Right cardiac atrium (tissue), 5 donors: ENCODE measurements at regions not wholly inside any gene's neighbourhood (a gene's known extent, or its start where the extent isn't known, plus 50 kb on each side); places are given as distances from the start of the nearest gene placed in this dataset.
"Not testable (repeated sequence)": the region's sequence is repeated elsewhere in the genome, so short reads cannot be mapped to it uniquely, and the experiment has no call there.

Source experiments
- ATAC-seq, 2 donors: fragments of 200-7000 bp; cut with Tn5 transposase; one replicate each; pipeline versions ENCODE4 v1.8.0 to v1.9.1; 2020; ENCODE audit warnings: moderate library complexity in 2 of 2, mild to moderate bottlenecking in 1 of 2
- DNase-seq, 3 donors: peaks; one replicate each; pipeline ENCODE4 v3.0.0-alpha.2; 2020
- H3K27ac ChIP-seq: one replicate; pipeline ENCODE4 v1.5.1; 2013; ENCODE audit warnings: mild to moderate bottlenecking, low read length, control low read depth, moderate library complexity
- H3K27me3 ChIP-seq: one replicate; pipeline ENCODE4 v1.6.1; 2013; ENCODE audit not compliant: control insufficient read depth, insufficient read depth
- H3K4me1 ChIP-seq: one replicate; pipeline ENCODE4 v1.6.1; 2013; ENCODE audit warnings: low read length; ENCODE audit not compliant: control insufficient read depth, insufficient read depth
- H3K4me3 ChIP-seq: one replicate; pipeline ENCODE4 v1.5.1; 2013; ENCODE audit warnings: low read length, control low read depth
- H3K9me3 ChIP-seq: one replicate; pipeline ENCODE4 v1.6.1; 2013; ENCODE audit warnings: low read length; ENCODE audit not compliant: control insufficient read depth
- WGBS: extraction: QIAGEN DNeasy Blood & Tissue Kit; methylation state at CpG from one replicate; pipeline ENCODE4 v1.1.7; 2013; 5-methylcytosine and 5-hydroxymethylcytosine counted together
- intact Hi-C, 4 donors: fragments of 100-400 bp; cut with DNase I; formaldehyde crosslinking; loops; one replicate each; pipeline versions ENCODE4 v1.11.0 to v1.14.0; 2022 to 2023
- donor health status: healthy with polysubstance abuse.
- donor health status: DM: no; HTN: yes; CAD: no.
- donor health status: DM: no; HTN: no; CAD: no.
- donor health status: DM: no; HTN: yes; CAD: no; lungs with severe emphysema.
- donor health status: DM: yes; HTN: yes; CAD: no.

DNA sequence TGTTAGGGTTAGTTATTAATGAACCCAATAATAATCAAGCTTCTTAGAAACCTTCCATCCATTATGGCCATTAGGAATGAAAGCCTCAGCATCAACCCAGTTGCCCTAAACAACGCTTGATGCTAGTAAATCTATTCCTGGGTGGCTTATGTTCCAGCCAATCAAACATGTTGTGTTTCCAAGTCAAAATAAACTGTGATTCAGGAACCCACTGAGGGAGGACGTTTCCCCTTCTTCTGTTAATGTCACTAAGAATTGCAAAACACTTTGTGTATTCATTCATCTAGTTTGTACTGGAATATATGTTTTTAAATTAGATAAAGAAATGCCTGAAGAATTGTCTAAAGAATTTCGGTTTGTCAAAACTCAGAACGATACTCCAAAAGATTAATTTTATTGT lies 142.5 kb upstream of the MSX2 start:
- 56% methylated on average over 4 of the region's 4 CpGs for WGBS
- Histone ChIP-seq H3K4me1 (no peaks in the 10 kb centered on the region), H3K27ac (no peak overlapping the region), H3K9me3 (no peaks in the 10 kb centered on the region), H3K27me3 (no peaks in the 10 kb centered on the region), H3K4me3 (no peak overlapping the region)
- ATAC-seq (no peak), DNase-seq (no peak)
- intact Hi-C loops, result no loop called here

GRCh38 chr5:174583071-174583470 lies 141.3 kb upstream of the MSX2 start:
- H3K27me3 ChIP-seq, result no peaks in the 10 kb centered on the region
- intact Hi-C loops, result no loop called here
- WGBS, result 88% methylated on average over 4 of the region's 4 CpGs
- no peak overlapping the region for H3K27ac ChIP-seq
- no peaks in the 10 kb centered on the region for H3K4me1 ChIP-seq
- no peaks in the 10 kb centered on the region for H3K9me3 ChIP-seq
- no peak overlapping the region for H3K4me3 ChIP-seq
- ATAC-seq, result no peak
- no peak for DNase-seq

- Histone ChIP-seq H3K27me3 (no peaks in the 10 kb centered on the region), H3K9me3 (no peaks in the 10 kb centered on the region), H3K27ac (no peak overlapping the region), H3K4me1 (no peaks in the 10 kb centered on the region), H3K4me3 (no peak overlapping the region)
- intact Hi-C loops, result no loop called here
- DNase-seq (no peak), ATAC-seq (no peak)
- WGBS, result 87% methylated on average over 2 of the region's 2 CpGs
These were observed 138.9 kb upstream of the MSX2 start for GRCh38 chr5:174585472-174585871.

DNA sequence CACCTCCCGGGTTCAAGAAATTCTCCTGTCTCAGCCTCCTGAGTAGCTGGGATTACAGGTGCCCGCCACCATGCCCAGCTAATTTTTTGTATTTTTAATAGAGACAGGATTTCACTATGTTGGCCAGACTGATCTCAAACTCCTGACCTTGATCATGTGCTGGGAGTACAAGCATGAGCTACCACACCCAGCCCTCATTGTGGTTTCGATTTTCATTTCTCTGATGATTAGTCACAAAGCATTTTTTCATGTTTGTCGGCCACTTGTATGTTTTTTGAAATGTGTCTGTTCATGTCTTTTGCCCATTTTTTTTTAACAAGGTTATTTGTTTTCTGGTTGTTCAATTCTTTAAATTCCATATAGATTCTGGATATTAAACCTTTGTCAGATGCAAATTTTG lies 138.2 kb upstream of the MSX2 start:
- ATAC-seq, result not testable (repeated sequence)

DNA sequence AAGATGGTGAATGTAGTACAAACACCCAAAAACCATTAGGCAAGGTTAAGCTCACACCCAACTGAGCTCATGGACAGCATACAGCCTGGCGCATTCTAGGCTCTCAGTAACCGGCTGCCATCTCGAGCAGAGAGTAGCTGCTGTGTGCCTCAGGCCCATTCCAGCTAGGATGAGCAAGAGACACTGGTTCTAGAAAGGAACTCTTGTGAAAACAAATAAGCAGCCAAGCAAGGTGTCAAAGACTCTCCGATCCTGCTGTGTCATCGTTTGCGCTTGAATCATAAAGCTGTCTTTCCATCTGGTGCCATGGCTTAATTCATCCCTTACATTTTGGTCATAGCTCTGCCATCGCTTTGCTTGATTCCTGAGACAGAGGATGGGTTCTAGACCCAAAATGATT lies 135.4 kb upstream of the MSX2 start:
- H3K4me1 ChIP-seq, result no peaks in the 10 kb centered on the region
- no peak overlapping the region for H3K27ac ChIP-seq
- no peak for DNase-seq
- H3K4me3 ChIP-seq, result no peak overlapping the region
- peaks cover 2% of the 10 kb centered on the region for H3K27me3 ChIP-seq
- no peaks in the 10 kb centered on the region for H3K9me3 ChIP-seq
- WGBS, result 84% methylated on average over 7 of the region's 7 CpGs
- no peak for ATAC-seq
- intact Hi-C loops, result no loop called here

More for the DNA sequence above, 138.2 kb upstream of the MSX2 start:
- H3K27ac ChIP-seq, H3K4me1 ChIP-seq, H3K27me3 ChIP-seq, H3K4me3 ChIP-seq, H3K9me3 ChIP-seq, intact Hi-C loops, DNase-seq: not testable (repeated sequence)
- 86% methylated on average over 4 of the region's 4 CpGs for WGBS

DNA sequence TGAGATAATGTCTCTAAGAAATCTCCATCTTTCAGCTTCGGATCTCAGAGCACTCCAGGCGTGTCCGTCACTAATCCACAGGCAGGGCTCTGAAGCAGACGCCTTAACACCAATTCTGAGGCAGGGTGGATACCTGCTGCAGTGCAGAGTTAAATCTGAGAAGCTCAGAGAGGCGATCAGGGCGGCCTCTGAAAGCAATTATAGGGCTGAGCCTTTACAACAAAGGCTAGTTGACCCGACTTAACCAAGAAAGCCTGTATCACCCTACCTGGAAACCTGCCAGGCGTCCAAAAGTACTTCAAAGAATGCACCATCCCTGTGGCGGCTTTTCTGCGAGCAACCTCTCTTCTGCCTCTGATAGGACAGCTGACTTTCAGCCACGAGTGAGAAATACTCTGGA lies 134.8 kb upstream of the MSX2 start:
- WGBS, result 38% methylated on average over 11 of the region's 11 CpGs
- ATAC-seq, result no peak

DNA sequence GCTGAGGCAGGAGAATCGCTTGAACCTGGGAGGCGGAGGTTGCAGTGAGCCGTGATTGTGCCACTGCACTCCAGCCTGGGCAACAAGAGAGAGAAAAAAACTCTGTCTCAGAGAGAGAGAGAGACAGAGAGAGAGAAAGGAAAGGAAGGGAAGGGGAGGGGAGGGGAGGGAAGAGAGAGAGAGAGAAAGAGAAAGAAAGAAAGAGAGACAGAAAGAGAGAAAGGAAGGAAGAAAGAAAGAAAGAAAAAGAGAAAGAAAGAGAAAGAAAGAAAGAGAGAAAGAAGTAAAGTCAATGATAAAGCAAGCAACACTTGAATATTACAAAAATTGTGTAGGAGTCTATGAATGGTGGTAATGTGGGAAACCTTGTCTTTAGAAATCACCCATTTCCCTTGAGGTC lies 133.6 kb upstream of the MSX2 start:
- WGBS, result 81% methylated on average over 3 of the region's 3 CpGs
- Histone ChIP-seq H3K27ac (no peak overlapping the region), H3K4me3 (no peak overlapping the region), H3K9me3 (no peaks in the 10 kb centered on the region), H3K4me1 (no peaks in the 10 kb centered on the region), H3K27me3 (peaks cover 2% of the 10 kb centered on the region)
- intact Hi-C loops, result no loop called here
- ATAC-seq (no peak), DNase-seq (no peak)

More for the DNA sequence above, 134.8 kb upstream of the MSX2 start:
- no peaks in the 10 kb centered on the region for H3K9me3 ChIP-seq
- H3K27me3 ChIP-seq, result peaks cover 2% of the 10 kb centered on the region
- intact Hi-C loops, result no loop called here
- H3K4me1 ChIP-seq, result no peaks in the 10 kb centered on the region
- no peak for DNase-seq
- no peak overlapping the region for H3K4me3 ChIP-seq
- H3K27ac ChIP-seq, result no peak overlapping the region

DNA sequence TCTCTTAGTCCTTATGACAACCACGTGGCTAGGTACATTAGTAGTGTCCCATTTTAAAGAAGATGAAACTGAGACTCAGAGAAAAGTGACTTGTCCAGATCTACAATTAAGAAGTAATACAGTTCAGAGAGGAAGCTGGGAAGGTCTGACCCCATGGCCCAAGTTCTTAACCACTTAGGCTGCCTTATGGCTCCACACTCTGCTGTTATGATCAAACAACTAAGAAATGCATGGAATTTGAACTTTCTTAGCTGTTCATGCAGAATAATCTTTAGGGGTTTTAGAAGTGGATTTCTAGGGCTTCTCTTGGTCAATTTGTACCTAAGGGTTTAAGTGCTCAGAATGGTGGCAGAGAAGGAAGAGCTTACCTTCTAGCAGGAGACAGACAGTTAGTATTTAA lies 128.0 kb upstream of the MSX2 start:
- 82% methylated on average over 1 of the region's 1 CpG for WGBS
- Histone ChIP-seq H3K27me3 (peaks cover 2% of the 10 kb centered on the region), H3K4me3 (no peak overlapping the region), H3K27ac (no peak overlapping the region), H3K9me3 (no peaks in the 10 kb centered on the region), H3K4me1 (no peaks in the 10 kb centered on the region)
- ATAC-seq, result no peak
- intact Hi-C loops, result no loop called here
- DNase-seq, result no peak

- ATAC-seq (no peak), DNase-seq (no peak)
- H3K9me3 ChIP-seq, result no peaks in the 10 kb centered on the region
- H3K4me3 ChIP-seq, result no peak overlapping the region
- WGBS, result 22% methylated on average over 6 of the region's 6 CpGs
- intact Hi-C loops, result no loop called here
- H3K4me1 ChIP-seq, result no peaks in the 10 kb centered on the region
- H3K27me3 ChIP-seq, result peaks cover 4% of the 10 kb centered on the region
- no peak overlapping the region for H3K27ac ChIP-seq
These were observed 124.4 kb upstream of the MSX2 start for GRCh38 chr5:174599992-174600391.

DNA sequence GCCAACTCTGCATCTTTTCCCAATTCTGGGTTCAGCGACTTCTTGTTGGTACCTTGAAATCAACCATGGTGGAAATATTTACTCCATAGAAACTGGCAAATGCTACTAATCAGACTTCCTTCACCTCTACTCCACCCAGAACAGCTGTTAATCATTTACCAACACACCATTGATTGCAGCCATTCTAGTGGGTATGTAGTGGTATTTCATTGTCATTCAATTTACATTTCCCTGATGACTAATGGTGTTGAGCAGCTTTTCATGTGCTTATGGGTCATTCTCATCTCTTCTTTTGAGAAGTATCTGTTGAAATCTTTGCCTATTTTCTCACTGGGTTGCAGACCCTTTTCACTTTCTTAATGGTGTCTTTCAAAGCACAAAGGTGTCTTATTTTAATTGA lies 122.4 kb upstream of the MSX2 start:
- ATAC-seq (no peak), DNase-seq (no peak)
- no peak overlapping the region for H3K27ac ChIP-seq
- no peak overlapping the region for H3K4me3 ChIP-seq
- peaks cover 4% of the 10 kb centered on the region for H3K27me3 ChIP-seq
- 92% methylated on average over 1 of the region's 1 CpG for WGBS
- H3K4me1 ChIP-seq, result no peaks in the 10 kb centered on the region
- intact Hi-C loops, result no loop called here
- H3K9me3 ChIP-seq, result no peaks in the 10 kb centered on the region

- DNase-seq (no peak), ATAC-seq (no peak)
- Histone ChIP-seq H3K4me3 (no peak overlapping the region), H3K27ac (no peak overlapping the region), H3K9me3 (no peaks in the 10 kb centered on the region), H3K27me3 (peaks cover 4% of the 10 kb centered on the region), H3K4me1 (peaks cover 3% of the 10 kb centered on the region)
- WGBS, result 81% methylated on average over 3 of the region's 3 CpGs
- intact Hi-C loops, result no loop called here
These were observed 118.2 kb upstream of the MSX2 start for GRCh38 chr5:174606153-174606552.

- WGBS, result 43% methylated on average over 4 of the region's 4 CpGs
- ATAC-seq (no peak), DNase-seq (no peak)
- Histone ChIP-seq H3K27me3 (peaks cover 3% of the 10 kb centered on the region), H3K4me1 (peaks cover 3% of the 10 kb centered on the region), H3K9me3 (no peaks in the 10 kb centered on the region), H3K27ac (no peak overlapping the region), H3K4me3 (no peak overlapping the region)
- intact Hi-C loops, result no loop called here
These were observed 117.7 kb upstream of the MSX2 start for GRCh38 chr5:174606646-174607045.
